Activated CD8-positive, alpha-beta T cell treated with anti-CD3 and anti-CD28 coated beads for 36 hours (primary cell): ENCODE measurements at regions not wholly inside any gene's neighbourhood (a gene's known extent, or its start where the extent isn't known, plus 50 kb on each side); places are given as distances from the start of the nearest gene placed in this dataset.

Source experiments
- ATAC-seq: fragments of 200-7000 bp; cut with Tn5 transposase; one replicate; pipeline ENCODE4 v1.10.0; 2021; ENCODE audit warnings: mild to moderate bottlenecking, moderate library complexity
- CTCF ChIA-PET: fragments of 350-600 bp; sonication (Branson Sonifier 250); formaldehyde crosslinking; loops from one replicate; lab custom pipeline; 2021; ENCODE audit warnings: antibody characterized with exemption; lab: Charles Lee
- POLR2A ChIA-PET: fragments of 350-600 bp; sonication (Branson Sonifier 250); formaldehyde crosslinking; loops from one replicate; lab custom pipeline; 2021; ENCODE audit warnings: antibody characterized with exemption; lab: Charles Lee
- DNase-seq: peaks from one replicate; pipeline ENCODE4 v3.0.0-alpha.2; 2020
- H3K27ac Mint-ChIP-seq: one replicate; pipeline ENCODE4 v1.8.0; 2021; ENCODE audit warnings: mild to moderate bottlenecking, mixed read lengths
- H3K27me3 Mint-ChIP-seq: one replicate; pipeline ENCODE4 v1.8.0; 2021; ENCODE audit warnings: mixed read lengths
- H3K36me3 Mint-ChIP-seq: one replicate; pipeline ENCODE4 v1.8.0; 2021; ENCODE audit warnings: low read depth, mixed read lengths
- H3K4me1 Mint-ChIP-seq: one replicate; pipeline ENCODE4 v1.8.0; 2021; ENCODE audit warnings: low read depth, mixed read lengths
- H3K4me3 Mint-ChIP-seq: one replicate; pipeline ENCODE4 v1.8.0; 2021; ENCODE audit warnings: mild to moderate bottlenecking, moderate library complexity, mixed read lengths
- H3K9me3 Mint-ChIP-seq: one replicate; pipeline ENCODE4 v1.8.0; 2021; ENCODE audit warnings: mixed read lengths
- CTCF ChIP-seq: fragments of 200-600 bp; IDR thresholded peaks from one replicate; pipeline ENCODE4 v1.8.0; 2022; ENCODE audit warnings: antibody characterized with exemption, mild to moderate bottlenecking
- intact Hi-C: fragments of 100-400 bp; cut with micrococcal nuclease; formaldehyde crosslinking; loops from one replicate; pipeline ENCODE4 v1.10.0; 2022

DNA sequence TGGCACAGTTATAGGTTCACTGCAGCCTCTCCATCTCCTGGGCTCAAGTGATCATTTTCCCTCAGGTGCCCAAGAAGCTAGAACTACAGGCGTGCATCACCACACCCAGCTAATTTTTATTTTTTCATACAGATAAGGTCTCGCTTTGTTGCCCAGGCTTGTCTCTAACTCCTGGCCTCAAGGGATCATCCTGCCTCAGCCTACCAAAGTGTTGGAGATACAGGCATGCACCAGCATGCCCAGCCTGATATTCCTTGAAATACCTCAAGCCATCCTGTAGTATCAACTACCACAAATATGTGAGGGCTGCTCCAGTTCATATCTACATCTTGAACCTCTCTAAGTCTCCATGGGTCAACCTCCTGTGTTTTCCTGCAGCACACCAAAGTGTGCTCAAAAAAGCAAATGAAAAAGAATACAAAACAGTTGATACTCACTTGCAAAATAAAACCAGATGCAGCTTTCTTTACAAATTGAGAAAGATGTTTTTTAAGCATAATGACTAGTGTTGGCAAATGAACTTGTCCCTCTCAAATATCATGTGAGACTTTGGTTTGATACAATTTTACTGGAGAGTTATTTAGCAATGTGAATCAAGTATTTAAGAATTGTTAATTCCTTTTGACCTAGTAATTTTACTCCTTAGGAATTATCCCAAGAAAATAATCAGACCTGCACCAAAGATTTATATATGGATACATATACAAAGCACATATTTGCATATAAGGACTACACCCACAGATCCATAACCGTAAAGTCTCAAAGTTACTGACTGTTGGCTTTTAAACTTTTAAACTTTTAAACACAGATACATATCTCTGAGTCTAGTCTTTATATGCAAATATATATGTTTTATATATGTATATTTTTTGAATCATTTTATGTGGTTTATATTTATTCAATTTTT lies 197.7 kb downstream of the NRIP1 start:
- Mint-ChIP-seq H3K27ac (no peak overlapping the region), H3K9me3 (no peaks in the 10 kb centered on the region), H3K4me3 (no peak overlapping the region), H3K4me1 (peaks cover 7% of the 10 kb centered on the region), H3K27me3 (peaks cover 11% of the 10 kb centered on the region), H3K36me3 (no peaks in the 10 kb centered on the region)
- DNase-seq (no peak), ATAC-seq (no peak)
- no peak for TF ChIP-seq CTCF
- intact Hi-C loops = loop anchor here (10.0 kb wide), 1 partner anchor 188 kb away; no protein-coding TSS in a partner anchor
- ChIA-PET CTCF (no interaction called here), POLR2A (no interaction called here)

DNA sequence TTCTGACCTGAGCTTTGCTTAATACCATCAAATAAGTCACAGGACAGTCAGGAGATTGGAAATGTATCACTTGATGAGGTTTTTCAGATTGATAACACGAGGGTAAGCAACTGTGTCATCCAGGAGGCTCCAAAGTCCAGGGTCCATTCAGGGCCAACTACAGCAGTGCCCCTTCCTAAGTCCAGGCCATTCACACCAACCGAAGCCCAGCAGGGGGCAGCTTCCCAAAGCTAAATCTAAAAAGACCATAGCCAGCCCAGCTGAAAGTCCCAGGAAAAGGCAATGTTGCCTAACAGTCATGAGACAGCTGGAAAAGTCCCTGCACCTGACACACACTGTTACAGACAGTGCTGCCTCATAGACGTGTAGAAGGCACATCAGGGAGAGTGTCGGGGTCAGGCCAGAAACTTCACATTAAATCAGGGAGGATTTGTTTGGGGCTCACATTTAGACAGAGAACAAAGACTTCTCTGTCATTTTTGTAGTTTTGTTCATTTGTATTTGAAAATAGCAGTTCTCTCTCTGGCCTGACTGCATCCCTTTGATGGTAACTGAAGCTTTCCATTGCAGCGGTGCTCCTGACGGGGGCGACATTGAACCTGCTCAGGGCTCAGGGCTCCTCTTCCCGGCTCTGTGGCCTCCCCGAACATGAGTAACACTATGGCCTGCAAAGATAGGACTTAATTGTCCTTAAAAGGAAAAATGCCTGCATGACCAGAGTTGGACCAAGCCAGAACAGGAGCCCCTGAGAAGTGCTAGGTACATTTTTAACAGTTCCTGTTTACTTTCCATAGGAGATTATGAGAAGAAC lies 200.4 kb downstream of the NRIP1 start:
- peak; percentile 82 for ATAC-seq
- intact Hi-C loops = loop anchor here (5.0 to 10.0 kb wide), 2 partner anchors 190 to 618 kb away; no protein-coding TSS in a partner anchor
- POLR2A ChIA-PET = no interaction called here
- TF ChIP-seq CTCF = peak; percentile 68
- CTCF ChIA-PET = interaction anchor here (0.6 to 1.9 kb wide), 16 partner anchors 8 to 727 kb away, joined by 3 to 11 read pairs (median 3); no protein-coding TSS in a partner anchor
- Mint-ChIP-seq H3K4me1 (peaks cover 7% of the 10 kb centered on the region), H3K36me3 (no peaks in the 10 kb centered on the region), H3K27me3 (peaks cover 7% of the 10 kb centered on the region), H3K27ac (no peak overlapping the region), H3K4me3 (no peak overlapping the region), H3K9me3 (no peaks in the 10 kb centered on the region)
- peak; percentile 72 for DNase-seq

GRCh38 chr21:14863745-14864210 lies 201.0 kb downstream of the NRIP1 start:
- CTCF ChIA-PET = interaction anchor here (1.0 to 1.9 kb wide), 11 partner anchors 10 to 728 kb away, joined by 3 to 11 read pairs (median 3); no protein-coding TSS in a partner anchor
- no peaks in the 10 kb centered on the region for H3K36me3 Mint-ChIP-seq
- H3K9me3 Mint-ChIP-seq = no peaks in the 10 kb centered on the region
- ATAC-seq (no peak), DNase-seq (no peak)
- no peak for TF ChIP-seq CTCF
- no peak overlapping the region for H3K27ac Mint-ChIP-seq
- H3K27me3 Mint-ChIP-seq = peaks cover 2% of the 10 kb centered on the region
- intact Hi-C loops = loop anchor here (5.0 to 10.0 kb wide), 2 partner anchors 191 to 619 kb away; no protein-coding TSS in a partner anchor
- POLR2A ChIA-PET = no interaction called here
- H3K4me3 Mint-ChIP-seq = no peak overlapping the region
- peaks cover 6% of the 10 kb centered on the region for H3K4me1 Mint-ChIP-seq

- Mint-ChIP-seq H3K9me3 (no peaks in the 10 kb centered on the region), H3K27ac (no peak overlapping the region), H3K36me3 (no peaks in the 10 kb centered on the region), H3K27me3 (no peaks in the 10 kb centered on the region), H3K4me1 (peaks cover 4% of the 10 kb centered on the region), H3K4me3 (no peak overlapping the region)
- intact Hi-C loops = loop anchor here (5.0 to 10.0 kb wide), 2 partner anchors 192 to 619 kb away; no protein-coding TSS in a partner anchor
- ChIA-PET POLR2A (no interaction called here), CTCF (interaction anchor here (1.0 to 1.1 kb wide), 3 partner anchors 342 to 617 kb away, joined by 3 read pairs; no protein-coding TSS in a partner anchor)
- TF ChIP-seq CTCF = peak; percentile 60
- no peak for ATAC-seq
- peak; percentile 46 for DNase-seq
These were observed 201.7 kb downstream of the NRIP1 start for GRCh38 chr21:14862794-14863720.
